Left lung (tissue), 4 donors: ENCODE measurements at regions not wholly inside any gene's neighbourhood (a gene's known extent, or its start where the extent isn't known, plus 50 kb on each side); places are given as distances from the start of the nearest gene placed in this dataset.
A peak's percentile ranks its signal among the peaks of the same experiment; 100 is the strongest.

Source experiments
- ATAC-seq: fragments of 200-7000 bp; cut with Tn5 transposase; one replicate; pipeline ENCODE4 v1.9.1; 2020; ENCODE audit warnings: moderate library complexity
- DNase-seq, 4 donors: peaks; one replicate each; pipeline ENCODE4 v3.0.0-alpha.2; 2013 to 2020
- H3K27ac ChIP-seq, 2 donors: fragments of 200-600 bp; sonication (generic) in 1 of 2; one replicate each; pipeline versions ENCODE4 v1.5.0 to v1.8.0; 2020 to 2021
- H3K27me3 ChIP-seq, 2 donors: fragments of 200-600 bp; sonication (generic) in 1 of 2; one replicate each; pipeline versions ENCODE4 v1.5.0 to v1.8.0; 2020 to 2021
- H3K36me3 ChIP-seq, 2 donors: fragments of 200-600 bp; sonication (generic) in 1 of 2; one replicate each; pipeline versions ENCODE4 v1.5.0 to v1.8.0; 2020 to 2021
- H3K4me1 ChIP-seq, 2 donors: fragments of 200-600 bp; one replicate each; pipeline ENCODE4 v1.8.0; 2021
- H3K4me3 ChIP-seq, 2 donors: fragments of 200-600 bp; sonication (generic) in 1 of 2; one replicate each; pipeline versions ENCODE4 v1.5.0 to v1.8.0; 2020 to 2021; ENCODE audit warnings: mild to moderate bottlenecking in 1 of 2
- H3K9me3 ChIP-seq, 2 donors: fragments of 200-600 bp; sonication (generic) in 1 of 2; one replicate each; pipeline versions ENCODE4 v1.5.0 to v1.8.0; 2020 to 2021
- intact Hi-C, 2 donors: fragments of 100-400 bp; cut with DNase I; formaldehyde crosslinking; loops; one replicate each; pipeline versions ENCODE4 v1.11.2 to v1.14.2; 2022
- TF ChIP-seq, protein P1 (sequence below), 2 donors: fragments of 200-600 bp; sonication (generic) in 1 of 2; IDR thresholded peaks; one replicate each; pipeline versions ENCODE4 v1.5.0 to v1.8.0; 2021; ENCODE audit warnings: antibody characterized with exemption in 2 of 2
- donor health status: DM: no; HTN: yes; CAD: no.
- donor health status: DM: no; HTN: no; CAD: no.

DNA sequence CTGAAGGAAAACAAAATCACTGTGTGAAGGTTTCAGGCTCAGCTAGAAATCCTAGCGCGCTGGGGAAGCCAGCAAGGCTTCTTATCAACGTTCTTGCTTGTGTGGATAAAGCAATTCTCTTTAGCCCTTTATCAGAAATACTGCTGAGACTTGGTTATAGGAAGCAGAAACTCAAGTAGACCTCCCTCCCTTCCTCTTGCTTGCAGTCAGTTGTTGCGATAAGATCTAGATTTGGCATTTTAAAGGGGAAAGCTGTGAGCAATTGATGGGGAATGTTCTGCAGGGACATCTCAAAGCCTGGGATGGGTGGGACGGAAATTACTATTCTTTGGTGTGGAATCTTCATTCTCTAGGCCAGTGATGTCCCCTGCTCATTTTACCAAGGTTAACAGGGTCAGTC, 76.4 kb upstream of the ANO4 start:
- H3K9me3 ChIP-seq = no peaks in the 10 kb centered on the region
- TF ChIP-seq, protein P1, sequence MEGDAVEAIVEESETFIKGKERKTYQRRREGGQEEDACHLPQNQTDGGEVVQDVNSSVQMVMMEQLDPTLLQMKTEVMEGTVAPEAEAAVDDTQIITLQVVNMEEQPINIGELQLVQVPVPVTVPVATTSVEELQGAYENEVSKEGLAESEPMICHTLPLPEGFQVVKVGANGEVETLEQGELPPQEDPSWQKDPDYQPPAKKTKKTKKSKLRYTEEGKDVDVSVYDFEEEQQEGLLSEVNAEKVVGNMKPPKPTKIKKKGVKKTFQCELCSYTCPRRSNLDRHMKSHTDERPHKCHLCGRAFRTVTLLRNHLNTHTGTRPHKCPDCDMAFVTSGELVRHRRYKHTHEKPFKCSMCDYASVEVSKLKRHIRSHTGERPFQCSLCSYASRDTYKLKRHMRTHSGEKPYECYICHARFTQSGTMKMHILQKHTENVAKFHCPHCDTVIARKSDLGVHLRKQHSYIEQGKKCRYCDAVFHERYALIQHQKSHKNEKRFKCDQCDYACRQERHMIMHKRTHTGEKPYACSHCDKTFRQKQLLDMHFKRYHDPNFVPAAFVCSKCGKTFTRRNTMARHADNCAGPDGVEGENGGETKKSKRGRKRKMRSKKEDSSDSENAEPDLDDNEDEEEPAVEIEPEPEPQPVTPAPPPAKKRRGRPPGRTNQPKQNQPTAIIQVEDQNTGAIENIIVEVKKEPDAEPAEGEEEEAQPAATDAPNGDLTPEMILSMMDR (IDR thresholded peaks at IDR 0.05) = no peak
- H3K27ac ChIP-seq = no peak overlapping the region
- ATAC-seq (no peak), DNase-seq (no peak)
- intact Hi-C loops = no loop called here
- H3K4me3 ChIP-seq = no peak overlapping the region
- peaks cover 35 to 66% of the 10 kb centered on the region in 2 donors for H3K27me3 ChIP-seq
- H3K36me3 ChIP-seq = no peaks in the 10 kb centered on the region
- peaks cover 0 to 10% of the 10 kb centered on the region in 2 donors for H3K4me1 ChIP-seq

- ATAC-seq = no peak
- no peak overlapping the region for H3K27ac ChIP-seq
- peaks cover 0 to 10% of the 10 kb centered on the region in 2 donors for H3K4me1 ChIP-seq
- DNase-seq = no peak
- H3K36me3 ChIP-seq = no peaks in the 10 kb centered on the region
- no peak overlapping the region for H3K4me3 ChIP-seq
- TF ChIP-seq, protein P1 (IDR thresholded peaks at IDR 0.05) = no peak
- intact Hi-C loops = no loop called here
- peaks cover 35 to 50% of the 10 kb centered on the region in 2 donors for H3K27me3 ChIP-seq
- H3K9me3 ChIP-seq = no peaks in the 10 kb centered on the region
Observed at GRCh38 chr12:100720016-100720654, 74.4 kb upstream of the ANO4 start.

GRCh38 chr12:100721169-100721568, 73.4 kb upstream of the ANO4 start:
- Histone ChIP-seq H3K36me3 (no peaks in the 10 kb centered on the region), H3K9me3 (no peaks in the 10 kb centered on the region), H3K27ac (no peak overlapping the region), H3K27me3 (peaks cover 27 to 39% of the 10 kb centered on the region in 2 donors), H3K4me3 (no peak overlapping the region), H3K4me1 (peaks cover 0 to 10% of the 10 kb centered on the region in 2 donors)
- ATAC-seq = no peak
- DNase-seq = no peak
- TF ChIP-seq, protein P1 (IDR thresholded peaks at IDR 0.05) = no peak
- intact Hi-C loops = no loop called here

- H3K9me3 ChIP-seq = no peaks in the 10 kb centered on the region
- ATAC-seq (no peak), DNase-seq (no peak)
- no peak overlapping the region for H3K27ac ChIP-seq
- TF ChIP-seq, protein P1 (IDR thresholded peaks at IDR 0.05) = no peak
- intact Hi-C loops = no loop called here
- peaks cover 0 to 10% of the 10 kb centered on the region in 2 donors for H3K27me3 ChIP-seq
- H3K36me3 ChIP-seq = no peaks in the 10 kb centered on the region
- H3K4me1 ChIP-seq = no peaks in the 10 kb centered on the region
- no peak overlapping the region for H3K4me3 ChIP-seq
Observed at GRCh38 chr12:100724071-100724470, 70.5 kb upstream of the ANO4 start.

DNA sequence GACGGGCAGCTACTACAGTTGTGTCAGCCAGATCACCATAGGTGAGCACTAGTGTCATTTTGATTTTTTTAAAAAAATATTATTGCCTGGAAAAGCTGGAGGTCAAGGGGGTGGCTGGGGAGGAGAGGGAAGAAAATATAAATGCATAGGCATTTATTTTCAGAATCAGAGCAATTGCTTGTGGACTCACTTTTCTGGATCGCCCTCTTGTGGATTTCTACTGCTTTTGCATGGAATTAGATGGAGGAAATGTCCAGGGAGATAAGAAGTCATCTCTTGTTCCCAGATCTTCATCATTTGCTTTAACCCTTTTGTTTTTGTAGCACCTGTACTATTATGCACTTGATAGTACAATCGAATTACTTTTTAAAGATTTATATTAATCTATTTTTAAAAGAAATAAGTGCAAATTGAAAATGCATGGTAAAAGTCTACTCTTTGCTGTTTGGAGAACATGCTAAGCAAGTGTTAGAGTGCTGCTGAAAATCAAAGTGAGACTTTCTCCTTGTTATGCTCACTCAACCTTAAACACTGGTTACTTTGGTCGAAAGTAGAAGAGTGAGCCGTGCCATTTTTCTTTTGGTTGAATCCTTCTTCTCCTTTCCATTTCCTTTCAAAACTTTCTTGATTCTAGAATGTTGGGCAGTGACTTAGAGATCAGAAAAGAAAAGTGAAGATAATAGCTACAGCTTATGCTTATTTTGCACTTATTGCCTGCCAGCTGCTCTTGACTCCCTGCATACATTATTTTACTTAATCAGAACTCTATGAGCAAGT, 60.6 kb upstream of the ANO4 start:
- intact Hi-C loops = no loop called here
- Histone ChIP-seq H3K27me3 (no peaks in the 10 kb centered on the region), H3K4me1 (no peaks in the 10 kb centered on the region), H3K36me3 (no peaks in the 10 kb centered on the region), H3K27ac (no peak overlapping the region), H3K9me3 (no peaks in the 10 kb centered on the region), H3K4me3 (no peak overlapping the region)
- TF ChIP-seq, protein P1 (IDR thresholded peaks at IDR 0.05) = no peak
- ATAC-seq = peak; percentile 37
- DNase-seq = peak in 1 of 4 donors; percentile 13
